Hippocampal formation (tissue), 2 donors: ENCODE measurements at regions not wholly inside any gene's neighbourhood (a gene's known extent, or its start where the extent isn't known, plus 50 kb on each side); places are given as distances from the start of the nearest gene placed in this dataset.
"Not testable (repeated sequence)": the region's sequence is repeated elsewhere in the genome, so short reads cannot be mapped to it uniquely, and the experiment has no call there.

Experiments
- DNase-seq, 2 donors: peaks; one replicate each; lab custom pipeline; 2025; lab: John Stamatoyannopoulos, UW

DNA sequence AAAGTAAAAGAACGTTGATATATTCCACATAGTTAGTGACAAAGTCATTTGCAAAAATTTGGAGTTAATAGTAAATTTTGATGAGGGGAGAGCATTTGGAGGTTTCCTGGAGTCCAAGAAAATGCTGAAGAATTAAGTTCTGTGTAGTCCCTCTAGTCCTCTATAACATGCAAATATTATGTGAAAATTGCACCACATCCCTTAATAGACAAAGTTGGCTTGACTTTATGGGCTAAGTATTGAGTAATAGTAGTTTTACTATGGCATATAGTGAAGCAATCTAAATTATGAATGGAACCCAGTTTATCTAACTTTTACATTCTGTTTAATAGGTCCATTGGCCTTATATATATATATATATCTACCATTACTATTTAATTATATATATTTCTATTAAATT, 66.4 kb upstream of the DCN start:
- DNase-seq, result no peak

DNA sequence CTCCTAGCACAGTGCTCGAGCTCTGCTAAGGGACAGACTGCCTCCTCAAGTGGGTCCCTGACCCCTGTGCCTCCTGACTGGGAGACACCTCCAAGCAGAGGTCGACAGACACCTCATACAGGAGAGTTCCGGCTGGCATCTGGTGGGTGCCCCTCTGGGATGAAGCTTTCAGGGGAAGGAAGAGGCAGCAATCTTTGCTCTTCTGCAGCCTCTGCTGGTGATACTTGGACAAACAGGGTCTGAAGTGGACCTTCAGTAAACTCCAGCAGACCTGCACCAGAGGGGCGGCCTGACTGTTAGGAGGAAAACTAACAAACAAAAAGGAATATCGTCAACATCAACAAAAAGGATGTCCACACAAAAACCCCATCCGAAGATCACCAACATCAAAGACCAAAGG, 60.6 kb upstream of the DCN start:
- not testable (repeated sequence) for DNase-seq

DNA sequence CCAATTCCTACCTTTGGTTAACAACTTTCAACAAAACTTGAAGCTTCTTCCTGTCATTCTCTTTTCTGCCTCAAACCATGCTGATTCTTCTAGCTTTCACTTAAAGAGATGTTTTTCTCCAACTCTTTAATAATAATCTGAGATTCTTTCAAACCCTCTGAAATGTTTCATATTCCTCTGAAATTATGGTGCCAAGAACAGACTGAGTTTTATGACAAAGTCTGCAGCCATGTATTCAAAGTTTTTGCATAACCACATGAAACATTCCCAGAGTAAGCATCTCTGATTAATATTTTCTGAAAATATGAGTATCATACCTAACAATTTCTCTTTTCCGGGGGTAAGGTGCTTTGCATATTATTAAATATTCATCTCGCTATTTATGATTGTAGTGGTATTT, 59.1 kb upstream of the DCN start:
- no peak for DNase-seq

DNA sequence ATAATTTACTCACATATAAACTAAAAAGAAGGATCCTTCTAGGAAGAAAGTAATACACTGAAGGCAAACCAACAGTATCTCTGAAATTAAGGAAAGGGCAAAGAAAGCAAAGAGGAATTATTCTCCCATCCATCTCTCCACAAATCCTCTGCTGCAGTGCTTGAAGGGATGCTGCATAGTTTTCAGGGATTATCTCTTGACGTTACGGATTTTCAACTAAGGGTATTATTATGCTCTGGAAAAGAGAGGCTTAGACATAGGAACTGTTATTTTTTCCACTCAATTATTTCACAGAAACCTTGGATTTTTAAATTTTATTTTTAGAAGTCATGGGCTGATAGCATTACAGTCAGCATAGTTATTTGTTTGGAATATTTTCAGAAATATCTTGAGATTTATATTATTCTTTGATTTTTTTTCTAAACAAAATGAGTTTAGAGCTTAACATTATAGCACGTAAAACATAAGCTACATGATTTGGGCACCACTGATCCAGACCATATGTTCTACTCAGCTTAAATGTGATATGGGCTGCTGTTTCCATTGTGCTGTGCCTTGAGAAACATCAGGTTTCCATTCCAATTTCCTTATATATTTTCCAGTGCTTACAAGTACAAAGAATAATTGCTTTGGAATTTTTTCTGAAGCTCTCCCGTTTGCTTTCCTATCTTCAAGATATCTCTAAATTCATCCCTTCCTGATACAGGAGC, 57.9 kb upstream of the DCN start:
- DNase-seq, result no peak

DNA sequence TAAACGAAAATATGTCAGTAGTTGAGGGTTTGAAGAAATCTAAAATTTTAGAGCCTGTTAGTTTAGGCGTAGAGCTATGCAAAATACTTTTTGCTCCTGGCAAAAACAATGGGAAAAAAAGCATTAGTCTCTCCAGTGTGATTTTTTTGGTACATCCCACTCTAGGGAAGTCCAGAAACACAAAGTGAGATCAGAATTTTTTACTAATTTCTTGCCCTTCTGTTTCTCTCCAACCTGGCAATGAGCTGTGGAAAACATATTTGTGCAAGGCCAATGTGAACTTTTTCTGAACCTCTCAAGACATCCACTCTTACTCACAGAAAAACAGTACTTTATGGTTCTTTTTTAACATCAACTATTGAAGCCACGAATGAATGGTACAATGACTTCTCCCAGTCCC, 56.9 kb upstream of the DCN start:
- no peak for DNase-seq
